GM20431 (cell line): ENCODE measurements at regions not wholly inside any gene's neighbourhood (a gene's known extent, or its start where the extent isn't known, plus 50 kb on each side); places are given as distances from the start of the nearest gene placed in this dataset.
"Not testable (repeated sequence)": the region's sequence is repeated elsewhere in the genome, so short reads cannot be mapped to it uniquely, and the experiment has no call there.

Source experiments
- in situ Hi-C: fragments of 300-500 bp; cut with MseI, MboI; formaldehyde crosslinking; loops from one replicate; pipeline ENCODE4 v1.15.0; 2020; ENCODE audit warnings: low sequenced_read_pairs; ENCODE audit not compliant: unreplicated experiment

- in situ Hi-C loops: no loop called here
These were observed 69.4 kb downstream of the SAMD9 start for GRCh38 chr7:93048136-93048930.

- in situ Hi-C loops: no loop called here
These were observed 70.2 kb downstream of the SAMD9 start for GRCh38 chr7:93047514-93048099.

GRCh38 chr7:93046641-93047040, 71.1 kb downstream of the SAMD9 start:
- in situ Hi-C loops: no loop called here

GRCh38 chr7:93044147-93044810, 73.5 kb downstream of the SAMD9 start:
- in situ Hi-C loops: no loop called here

GRCh38 chr7:93043385-93043985, 74.3 kb downstream of the SAMD9 start:
- in situ Hi-C loops: no loop called here

GRCh38 chr7:93040355-93040754, 77.4 kb downstream of the SAMD9 start:
- in situ Hi-C loops: no loop called here

GRCh38 chr7:93039786-93040185, 78.0 kb downstream of the SAMD9 start:
- in situ Hi-C loops: no loop called here

GRCh38 chr7:93039282-93039681, 78.5 kb downstream of the SAMD9 start:
- in situ Hi-C loops: no loop called here

- in situ Hi-C loops: no loop called here
These were observed 81.0 kb downstream of the SAMD9 start for GRCh38 chr7:93036807-93037206.

GRCh38 chr7:93036149-93036640, 81.6 kb downstream of the SAMD9 start:
- in situ Hi-C loops: no loop called here

GRCh38 chr7:93031795-93032194, 86.0 kb downstream of the SAMD9 start:
- in situ Hi-C loops: no loop called here

GRCh38 chr7:93030605-93031225, 87.1 kb downstream of the SAMD9 start:
- in situ Hi-C loops: no loop called here

- in situ Hi-C loops: no loop called here
These were observed 88.7 kb downstream of the SAMD9 start for GRCh38 chr7:93029056-93029455.

- in situ Hi-C loops: no loop called here
These were observed 89.2 kb downstream of the SAMD9 start for GRCh38 chr7:93028610-93029009.

- in situ Hi-C loops: no loop called here
These were observed 90.7 kb downstream of the SAMD9 start for GRCh38 chr7:93027044-93027443.

GRCh38 chr7:93026425-93026824, 91.4 kb downstream of the SAMD9 start:
- in situ Hi-C loops: no loop called here

- in situ Hi-C loops: no loop called here
These were observed 92.4 kb downstream of the SAMD9 start for GRCh38 chr7:93025389-93025788.

- in situ Hi-C loops: not testable (repeated sequence)
These were observed 94.8 kb downstream of the SAMD9 start for GRCh38 chr7:93022931-93023478.

GRCh38 chr7:93021748-93022147, 96.0 kb downstream of the SAMD9 start:
- in situ Hi-C loops: no loop called here

GRCh38 chr7:93018716-93019115, 99.1 kb downstream of the SAMD9 start:
- in situ Hi-C loops: no loop called here
